H1 (cell line): ENCODE measurements at regions not wholly inside any gene's neighbourhood (a gene's known extent, or its start where the extent isn't known, plus 50 kb on each side); places are given as distances from the start of the nearest gene placed in this dataset.

Source experiments
- BRCA1 ChIP-seq: IDR thresholded peaks from 2 replicates; pipeline ENCODE4 v1.6.1; 2012; ENCODE audit warnings: low read depth, low read length, improper control_type of control experiment
- CHD1 ChIP-seq: IDR thresholded peaks from 2 replicates; pipeline ENCODE4 v1.6.1; 2012; ENCODE audit warnings: low read depth, low read length, improper control_type of control experiment
- GABPA ChIP-seq: IDR thresholded peaks from 2 replicates; pipeline ENCODE4 v1.6.1; 2011; ENCODE audit warnings: mild to moderate bottlenecking, low read length, moderate library complexity, borderline replicate concordance; ENCODE audit not compliant: insufficient read depth
- POU5F1 ChIP-seq: IDR thresholded peaks from 2 replicates; pipeline ENCODE4 v1.6.1; 2011; ENCODE audit warnings: low read depth, mild to moderate bottlenecking, low read length, moderate library complexity
- ZNF274 ChIP-seq: IDR thresholded peaks from 2 replicates; pipeline ENCODE4 v1.7.0; 2012; ENCODE audit warnings: low read length, borderline replicate concordance; ENCODE audit errors: extremely low read depth

DNA sequence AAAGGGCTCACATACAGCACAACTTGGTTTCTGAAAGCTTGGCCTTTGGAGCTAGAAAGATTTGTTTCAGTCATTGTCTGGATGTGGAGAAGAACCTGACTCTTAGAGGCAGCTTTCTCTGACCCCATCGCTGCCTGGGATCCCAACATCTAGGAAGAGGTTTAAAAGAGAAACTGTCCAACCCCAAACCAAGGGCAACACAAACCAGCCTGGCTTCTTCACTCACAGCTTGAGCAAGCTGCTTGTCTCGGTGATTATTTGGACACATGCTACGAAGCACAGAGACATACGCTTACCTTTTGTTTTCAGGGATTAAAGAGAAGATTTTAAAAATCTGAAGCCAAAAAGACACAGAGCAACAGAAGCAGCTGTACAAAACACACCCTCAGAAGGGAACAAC, 109.8 kb downstream of the ETS2 start (continued):
- no peak for TF ChIP-seq POU5F1
- TF ChIP-seq ZNF274: no peak
- TF ChIP-seq CHD1: no peak
- TF ChIP-seq GABPA: no peak
- no peak for TF ChIP-seq BRCA1
